Panc1 (cell line): ENCODE measurements at regions not wholly inside any gene's neighbourhood (a gene's known extent, or its start where the extent isn't known, plus 50 kb on each side); places are given as distances from the start of the nearest gene placed in this dataset.

Source experiments
- ATAC-seq: fragments of 200-7000 bp; cut with Tn5 transposase; 2 replicates; pipeline ENCODE4 v1.9.1; 2020; ENCODE audit warnings: mild to moderate bottlenecking, moderate library complexity
- BruUV-seq: library from RNA; stranded (reverse); fragments of 400-500 nt; replicated peaks from 2 replicates; lab custom pipeline; 2021; lab: Mats Ljungman, UMichigan
- CTCF ChIA-PET: fragments of 300-600 bp; sonication (Branson Sonifier 250); formaldehyde crosslinking; loops from one replicate; lab custom pipeline; 2022; ENCODE audit warnings: antibody characterized with exemption; lab: Charles Lee
- POLR2A ChIA-PET: fragments of 300-600 bp; sonication (Branson Sonifier 250); formaldehyde crosslinking; loops from one replicate; lab custom pipeline; 2022; ENCODE audit warnings: antibody characterized with exemption; lab: Charles Lee
- DNase-seq: peaks from one replicate; pipeline ENCODE4 v3.0.0-alpha.2; 2010; ENCODE audit warnings: low read depth, low spot score
- H3K27ac ChIP-seq: 2 replicates; pipeline ENCODE4 v1.5.1; 2011; ENCODE audit warnings: mild to moderate bottlenecking, low read length, inconsistent platforms
- H3K27me3 ChIP-seq: fragments of 200-500 bp; sonication (Bioruptor generic); 2 replicates; pipeline ENCODE4 v1.6.0; 2014; ENCODE audit warnings: low read length, inconsistent platforms; ENCODE audit not compliant: control insufficient read depth, insufficient read depth
- H3K36me3 ChIP-seq: fragments of 200-500 bp; sonication (Bioruptor generic); 2 replicates; pipeline ENCODE4 v1.5.1; 2014; ENCODE audit warnings: inconsistent platforms, mild to moderate bottlenecking, low read length, moderate library complexity; ENCODE audit not compliant: control insufficient read depth, insufficient read depth
- H3K4me1 ChIP-seq: 2 replicates; pipeline ENCODE4 v1.5.1; 2011; ENCODE audit warnings: inconsistent platforms, mild to moderate bottlenecking, low read length, moderate library complexity; ENCODE audit not compliant: control insufficient read depth, insufficient read depth
- H3K4me3 ChIP-seq, 2 experiments: 2 replicates each; pipeline ENCODE4 v1.5.1; 2011 to 2012; ENCODE audit warnings: low read depth in 2 of 2, low read length in 2 of 2, mild to moderate bottlenecking in 2 of 2, inconsistent platforms in 1 of 2, moderate library complexity in 1 of 2
- H3K9me3 ChIP-seq: fragments of 200-500 bp; sonication (Bioruptor generic); 2 replicates; pipeline ENCODE4 v1.5.1; 2014; ENCODE audit warnings: low read depth, mild to moderate bottlenecking, inconsistent platforms, low read length, moderate library complexity; ENCODE audit not compliant: control insufficient read depth, insufficient read depth
- CTCF ChIP-seq: fragments of 450-650 bp; IDR thresholded peaks from 2 replicates; pipeline ENCODE4 v1.5.1; 2017; ENCODE audit warnings: mild to moderate bottlenecking
- POLR2AphosphoS5 ChIP-seq: IDR thresholded peaks from 2 replicates; pipeline ENCODE4 v1.6.1; 2012; ENCODE audit warnings: mild to moderate bottlenecking, low read depth, low read length, moderate library complexity
- SIN3A ChIP-seq: IDR thresholded peaks from 2 replicates; pipeline ENCODE4 v1.6.1; 2012; ENCODE audit warnings: low read depth, mild to moderate bottlenecking, low read length, moderate library complexity, borderline replicate concordance; ENCODE audit not compliant: insufficient read depth
- TCF7L2 ChIP-seq: IDR thresholded peaks from 2 replicates; pipeline ENCODE4 v1.6.1; 2011; ENCODE audit warnings: mild to moderate bottlenecking, low read depth, low read length, inconsistent platforms
- in situ Hi-C: cut with HindIII; loops from 2 replicates; pipeline ENCODE4 v1.10.0; 2016; ENCODE audit warnings: low sequenced_read_pairs, low pct_unique_long_range_greater_than_20kb
- intact Hi-C: fragments of 100-400 bp; cut with micrococcal nuclease; formaldehyde crosslinking; loops from one replicate; pipeline ENCODE4 v1.10.0; 2022; ENCODE audit not compliant: unreplicated experiment
- TF ChIP-seq, protein P1 (sequence below), 2 experiments: IDR thresholded peaks; 2 replicates each; pipeline ENCODE4 v1.6.1; 2011 to 2012; ENCODE audit warnings: low read depth in 2 of 2, control low read depth in 1 of 2, low read length in 1 of 2, mild to moderate bottlenecking in 1 of 2, moderate library complexity in 1 of 2; ENCODE audit not compliant: insufficient read depth in 1 of 2

GRCh38 chr10:118873091-118873737, 118.4 kb upstream of the CACUL1 start:
- in situ Hi-C loops (no loop called here), intact Hi-C loops (no loop called here)
- ChIA-PET POLR2A (no interaction called here), CTCF (no interaction called here)
- H3K4me1 ChIP-seq = peaks cover 4% of the 10 kb centered on the region; the same call in 1 of the 2 replicates
- H3K36me3 ChIP-seq = no peaks in the 10 kb centered on the region
- H3K9me3 ChIP-seq = peaks cover 12% of the 10 kb centered on the region; the same call in 1 of the 2 replicates
- no peaks in the 10 kb centered on the region; the same call in 1 of the 2 replicates for H3K27me3 ChIP-seq
- TF ChIP-seq POLR2AphosphoS5 (no peak), CTCF (no peak), TCF7L2 (no peak), SIN3A (no peak)
- TF ChIP-seq, protein P1, sequence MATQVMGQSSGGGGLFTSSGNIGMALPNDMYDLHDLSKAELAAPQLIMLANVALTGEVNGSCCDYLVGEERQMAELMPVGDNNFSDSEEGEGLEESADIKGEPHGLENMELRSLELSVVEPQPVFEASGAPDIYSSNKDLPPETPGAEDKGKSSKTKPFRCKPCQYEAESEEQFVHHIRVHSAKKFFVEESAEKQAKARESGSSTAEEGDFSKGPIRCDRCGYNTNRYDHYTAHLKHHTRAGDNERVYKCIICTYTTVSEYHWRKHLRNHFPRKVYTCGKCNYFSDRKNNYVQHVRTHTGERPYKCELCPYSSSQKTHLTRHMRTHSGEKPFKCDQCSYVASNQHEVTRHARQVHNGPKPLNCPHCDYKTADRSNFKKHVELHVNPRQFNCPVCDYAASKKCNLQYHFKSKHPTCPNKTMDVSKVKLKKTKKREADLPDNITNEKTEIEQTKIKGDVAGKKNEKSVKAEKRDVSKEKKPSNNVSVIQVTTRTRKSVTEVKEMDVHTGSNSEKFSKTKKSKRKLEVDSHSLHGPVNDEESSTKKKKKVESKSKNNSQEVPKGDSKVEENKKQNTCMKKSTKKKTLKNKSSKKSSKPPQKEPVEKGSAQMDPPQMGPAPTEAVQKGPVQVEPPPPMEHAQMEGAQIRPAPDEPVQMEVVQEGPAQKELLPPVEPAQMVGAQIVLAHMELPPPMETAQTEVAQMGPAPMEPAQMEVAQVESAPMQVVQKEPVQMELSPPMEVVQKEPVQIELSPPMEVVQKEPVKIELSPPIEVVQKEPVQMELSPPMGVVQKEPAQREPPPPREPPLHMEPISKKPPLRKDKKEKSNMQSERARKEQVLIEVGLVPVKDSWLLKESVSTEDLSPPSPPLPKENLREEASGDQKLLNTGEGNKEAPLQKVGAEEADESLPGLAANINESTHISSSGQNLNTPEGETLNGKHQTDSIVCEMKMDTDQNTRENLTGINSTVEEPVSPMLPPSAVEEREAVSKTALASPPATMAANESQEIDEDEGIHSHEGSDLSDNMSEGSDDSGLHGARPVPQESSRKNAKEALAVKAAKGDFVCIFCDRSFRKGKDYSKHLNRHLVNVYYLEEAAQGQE (IDR thresholded peaks at IDR 0.05; ENCODE audit: insufficient read depth in 1 of 2, low read depth in 2 of 2, low read length in 1 of 2) = no peak
- BruUV-seq = no TSS peak
- DNase-seq (no peak), ATAC-seq (no peak)
- no peak overlapping the region for H3K4me3 ChIP-seq
- no peak overlapping the region for H3K27ac ChIP-seq

GRCh38 chr10:118873738-118874105, 119.0 kb upstream of the CACUL1 start:
- ATAC-seq (no peak), DNase-seq (no peak)
- intact Hi-C loops (no loop called here), in situ Hi-C loops (no loop called here)
- CTCF ChIA-PET = no interaction called here
- no TSS peak for BruUV-seq
- Histone ChIP-seq H3K27me3 (no peaks in the 10 kb centered on the region; the same call in 1 of the 2 replicates), H3K36me3 (no peaks in the 10 kb centered on the region), H3K4me3 (no peak overlapping the region), H3K9me3 (peaks cover 14% of the 10 kb centered on the region; the same call in 1 of the 2 replicates), H3K27ac (no peak overlapping the region), H3K4me1 (peaks cover 4% of the 10 kb centered on the region; the same call in 1 of the 2 replicates)
- POLR2A ChIA-PET = no interaction called here
- TF ChIP-seq, protein P1 (IDR thresholded peaks at IDR 0.05; ENCODE audit: insufficient read depth in 1 of 2, low read depth in 2 of 2, low read length in 1 of 2) = no peak
- TF ChIP-seq SIN3A = no peak
- TF ChIP-seq POLR2AphosphoS5 = no peak
- TF ChIP-seq TCF7L2 = no peak
- TF ChIP-seq CTCF = no peak
